ENCODE measurements at regions not wholly inside any gene's neighbourhood (a gene's known extent, or its start where the extent isn't known, plus 50 kb on each side); places are given as distances from the start of the nearest gene placed in this dataset.
"Not testable (repeated sequence)": the region's sequence is repeated elsewhere in the genome, so short reads cannot be mapped to it uniquely, and the experiment has no call there.

DNA sequence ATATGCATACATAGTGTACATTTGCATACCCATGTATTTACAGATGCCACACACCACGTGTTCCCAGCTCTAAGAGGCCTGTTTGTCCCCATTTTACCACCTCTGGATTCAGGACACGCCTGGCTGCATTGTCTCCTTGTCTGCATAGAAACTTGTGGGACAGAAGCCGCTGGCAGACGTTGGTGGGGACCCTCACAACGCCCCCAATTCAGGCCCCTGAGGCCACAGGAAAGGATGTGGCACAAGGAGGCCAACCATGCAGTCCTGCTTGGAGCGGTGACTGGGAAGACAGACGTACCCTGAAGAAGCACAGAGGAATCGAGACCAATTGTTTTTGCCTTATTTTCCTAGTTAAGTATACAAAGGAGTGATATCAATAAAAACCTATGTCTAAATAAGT lies 96.1 kb downstream of the ANKRD10 start:
- no peak overlapping the region for H2AFZ ChIP-seq (ENCODE audit: low read length)
- 0 out of 2 replicates have a peak, but pooled peaks cover 4% of the 10 kb centered on the region for H3K27me3 ChIP-seq (ENCODE audit: insufficient read depth, low read length)

DNA sequence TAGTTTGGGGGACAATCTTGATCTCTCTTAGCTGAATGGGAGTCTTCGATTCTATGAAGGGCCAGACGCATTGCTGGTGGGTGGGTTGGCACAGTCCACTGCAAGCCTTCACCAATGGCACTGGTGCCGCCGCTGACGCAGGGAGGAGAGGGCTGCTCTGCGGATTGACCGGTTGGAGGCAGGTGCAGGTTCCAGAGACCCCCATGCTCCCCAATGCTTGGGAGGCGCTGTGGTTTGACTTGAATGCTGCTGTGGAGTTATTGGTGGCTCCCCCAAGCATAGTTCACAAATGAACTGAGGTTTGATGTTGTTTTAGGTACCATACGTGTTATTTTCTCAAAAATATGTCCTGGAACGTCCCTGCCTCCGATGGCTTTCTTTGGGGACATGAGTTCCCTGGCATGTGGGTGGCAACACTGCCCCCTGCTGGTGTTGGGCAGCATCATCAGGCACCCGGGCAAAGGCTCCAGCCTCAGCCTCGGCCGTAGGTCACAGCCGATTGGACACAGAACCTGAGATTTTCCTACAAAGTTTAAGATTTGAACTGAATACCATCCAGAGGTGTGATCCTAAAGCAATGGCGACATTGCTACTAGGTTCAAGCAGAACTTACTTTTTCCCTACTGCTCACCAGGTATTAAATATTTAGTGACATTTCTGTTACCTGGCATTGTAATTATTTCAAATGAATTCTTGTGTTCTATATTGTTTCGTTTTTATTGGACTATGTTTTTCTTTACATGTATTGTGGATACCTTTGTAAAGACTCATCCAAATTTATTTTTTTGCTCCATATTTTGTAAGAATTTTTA lies 95.5 kb downstream of the ANKRD10 start:
- no peak overlapping the region for H3K27ac ChIP-seq (ENCODE audit: low read depth, low read length, poor library complexity, severe bottlenecking)
- H3F3A ChIP-seq (ENCODE audit: insufficient read depth, low read length), result no peaks in the 10 kb centered on the region
- no peak overlapping the region for H3K4me2 ChIP-seq (ENCODE audit: low read length)
- H3K27me3 ChIP-seq (ENCODE audit: insufficient read depth, low read length), result 0 out of 2 replicates have a peak, but pooled peaks cover 4% of the 10 kb centered on the region
- H2AFZ ChIP-seq (ENCODE audit: low read length), result no peak overlapping the region
- no peaks in the 10 kb centered on the region for H3K9me2 ChIP-seq (ENCODE audit: low read depth, low read length)
- H3K9me3 ChIP-seq (ENCODE audit: low read length), result no peaks in the 10 kb centered on the region
- no peaks in the 10 kb centered on the region for H3K79me2 ChIP-seq (ENCODE audit: insufficient read depth, low read length)
- H4K20me1 ChIP-seq (ENCODE audit: insufficient read depth, low read length), result no peaks in the 10 kb centered on the region
- no peak overlapping the region for H3K9ac ChIP-seq (ENCODE audit: low read length)
- peaks cover 3% of the 10 kb centered on the region for H3K4me1 ChIP-seq (ENCODE audit: insufficient read depth, low read length, severe bottlenecking)
- H3K4me3 ChIP-seq (ENCODE audit: low read depth, low read length, poor library complexity, severe bottlenecking), result no peak overlapping the region
- TF ChIP-seq, protein P1, sequence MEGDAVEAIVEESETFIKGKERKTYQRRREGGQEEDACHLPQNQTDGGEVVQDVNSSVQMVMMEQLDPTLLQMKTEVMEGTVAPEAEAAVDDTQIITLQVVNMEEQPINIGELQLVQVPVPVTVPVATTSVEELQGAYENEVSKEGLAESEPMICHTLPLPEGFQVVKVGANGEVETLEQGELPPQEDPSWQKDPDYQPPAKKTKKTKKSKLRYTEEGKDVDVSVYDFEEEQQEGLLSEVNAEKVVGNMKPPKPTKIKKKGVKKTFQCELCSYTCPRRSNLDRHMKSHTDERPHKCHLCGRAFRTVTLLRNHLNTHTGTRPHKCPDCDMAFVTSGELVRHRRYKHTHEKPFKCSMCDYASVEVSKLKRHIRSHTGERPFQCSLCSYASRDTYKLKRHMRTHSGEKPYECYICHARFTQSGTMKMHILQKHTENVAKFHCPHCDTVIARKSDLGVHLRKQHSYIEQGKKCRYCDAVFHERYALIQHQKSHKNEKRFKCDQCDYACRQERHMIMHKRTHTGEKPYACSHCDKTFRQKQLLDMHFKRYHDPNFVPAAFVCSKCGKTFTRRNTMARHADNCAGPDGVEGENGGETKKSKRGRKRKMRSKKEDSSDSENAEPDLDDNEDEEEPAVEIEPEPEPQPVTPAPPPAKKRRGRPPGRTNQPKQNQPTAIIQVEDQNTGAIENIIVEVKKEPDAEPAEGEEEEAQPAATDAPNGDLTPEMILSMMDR (IDR thresholded peaks at IDR 0.05; ENCODE audit: low read length), result peak; percentile 99
- TF ChIP-seq EZH2 (IDR thresholded peaks at IDR 0.05; ENCODE audit: borderline replicate concordance, low read length), result no peak
- no peaks in the 10 kb centered on the region for H3K36me3 ChIP-seq (ENCODE audit: insufficient read depth, low read length)

More for the DNA sequence above, 96.1 kb downstream of the ANKRD10 start:
- no peaks in the 10 kb centered on the region for H3K79me2 ChIP-seq (ENCODE audit: insufficient read depth, low read length)
- H3K9ac ChIP-seq (ENCODE audit: low read length), result no peak overlapping the region
- H3K9me2 ChIP-seq (ENCODE audit: low read depth, low read length), result no peaks in the 10 kb centered on the region
- no peaks in the 10 kb centered on the region for H3K36me3 ChIP-seq (ENCODE audit: insufficient read depth, low read length)
- H3F3A ChIP-seq (ENCODE audit: insufficient read depth, low read length), result no peaks in the 10 kb centered on the region
- H3K4me2 ChIP-seq (ENCODE audit: low read length), result no peak overlapping the region
- no peaks in the 10 kb centered on the region for H3K9me3 ChIP-seq (ENCODE audit: low read length)
- no peak for TF ChIP-seq EZH2 (IDR thresholded peaks at IDR 0.05; ENCODE audit: borderline replicate concordance, low read length)
- TF ChIP-seq, protein P1 (IDR thresholded peaks at IDR 0.05; ENCODE audit: low read length), result no peak
- H3K4me1 ChIP-seq (ENCODE audit: insufficient read depth, low read length, severe bottlenecking), result peaks cover 3% of the 10 kb centered on the region
- no peak overlapping the region for H3K4me3 ChIP-seq (ENCODE audit: low read depth, low read length, poor library complexity, severe bottlenecking)
- H4K20me1 ChIP-seq (ENCODE audit: insufficient read depth, low read length), result no peaks in the 10 kb centered on the region
- H3K27ac ChIP-seq (ENCODE audit: low read depth, low read length, poor library complexity, severe bottlenecking), result no peak overlapping the region

DNA sequence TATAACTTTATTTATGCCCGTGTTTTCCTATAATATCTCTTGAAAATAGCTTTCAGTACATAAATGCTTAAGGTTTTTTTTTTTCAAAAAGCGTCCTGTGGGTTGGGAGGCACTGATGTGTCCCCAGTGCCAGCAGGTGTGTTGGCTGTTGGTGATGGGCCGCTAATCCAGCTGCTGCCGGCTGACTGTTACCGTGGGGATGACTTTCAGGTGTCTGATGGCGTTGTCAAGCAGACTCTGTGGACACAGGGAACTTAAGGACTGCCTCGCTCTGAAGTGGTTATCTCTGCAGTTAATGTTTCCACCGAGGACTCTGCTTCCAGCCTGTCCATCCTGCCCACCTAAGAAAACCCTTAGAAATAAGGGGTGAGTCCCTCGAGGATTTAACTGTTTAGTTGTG lies 94.5 kb downstream of the ANKRD10 start:
- Histone ChIP-seq H4K20me1 (ENCODE audit: insufficient read depth, low read length) (no peaks in the 10 kb centered on the region), H3K4me3 (ENCODE audit: low read depth, low read length, poor library complexity, severe bottlenecking) (no peak overlapping the region), H3K79me2 (ENCODE audit: insufficient read depth, low read length) (no peaks in the 10 kb centered on the region), H3F3A (ENCODE audit: insufficient read depth, low read length) (no peaks in the 10 kb centered on the region), H3K9me3 (ENCODE audit: low read length) (no peaks in the 10 kb centered on the region), H3K9ac (ENCODE audit: low read length) (no peak overlapping the region), H3K4me2 (ENCODE audit: low read length) (no peak overlapping the region), H3K27ac (ENCODE audit: low read depth, low read length, poor library complexity, severe bottlenecking) (no peak overlapping the region), H3K36me3 (ENCODE audit: insufficient read depth, low read length) (no peaks in the 10 kb centered on the region), H2AFZ (ENCODE audit: low read length) (no peak overlapping the region), H3K9me2 (ENCODE audit: low read depth, low read length) (no peaks in the 10 kb centered on the region), H3K27me3 (ENCODE audit: insufficient read depth, low read length) (0 out of 2 replicates have a peak, but pooled peaks cover 4% of the 10 kb centered on the region), H3K4me1 (ENCODE audit: insufficient read depth, low read length, severe bottlenecking) (peaks cover 3% of the 10 kb centered on the region)
- no peak for TF ChIP-seq EZH2 (IDR thresholded peaks at IDR 0.05; ENCODE audit: borderline replicate concordance, low read length)
- TF ChIP-seq, protein P1 (IDR thresholded peaks at IDR 0.05; ENCODE audit: low read length), result no peak

DNA sequence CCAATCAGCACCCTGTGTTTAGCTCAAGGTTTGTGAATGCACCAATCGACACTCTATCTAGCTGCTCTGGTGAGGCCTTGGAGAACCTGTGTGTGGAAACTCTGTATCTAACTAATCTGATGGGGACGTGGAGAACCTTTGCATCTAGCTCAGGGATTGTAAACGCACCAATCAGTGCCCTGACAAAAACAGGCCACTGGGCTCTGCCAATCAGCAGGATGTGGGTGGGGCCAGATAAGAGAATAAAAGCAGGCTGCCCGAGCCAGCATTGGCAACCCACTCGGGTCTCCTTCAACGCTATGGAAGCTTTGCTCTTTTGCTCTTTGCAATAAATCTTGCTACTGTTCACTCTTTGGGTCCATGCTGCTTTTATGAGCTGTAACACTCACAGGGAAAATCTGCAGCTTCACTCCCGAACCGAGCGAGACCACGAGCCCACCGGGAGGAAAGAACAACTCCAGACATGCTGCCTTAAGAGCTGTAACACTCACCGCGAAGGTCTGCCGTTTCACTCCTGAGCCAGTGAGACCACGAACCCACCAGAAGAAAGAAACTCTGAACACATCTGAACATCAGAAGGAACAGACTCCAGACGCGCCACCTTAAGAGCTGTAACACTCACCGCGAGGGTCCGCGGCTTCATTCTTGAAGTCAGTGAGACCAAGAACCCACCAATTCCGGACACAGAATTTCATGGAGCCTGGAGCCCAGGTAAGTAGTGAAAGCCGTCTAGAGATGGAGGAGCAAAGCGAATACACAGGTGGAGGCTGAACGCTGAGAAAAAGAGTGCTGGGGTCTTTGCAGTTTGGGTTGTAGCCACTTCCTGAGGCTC lies 92.8 kb downstream of the ANKRD10 start:
- H3K79me2 ChIP-seq (ENCODE audit: insufficient read depth, low read length); H3F3A ChIP-seq (ENCODE audit: insufficient read depth, low read length); H3K4me1 ChIP-seq (ENCODE audit: insufficient read depth, low read length, severe bottlenecking); H3K27me3 ChIP-seq (ENCODE audit: insufficient read depth, low read length); H2AFZ ChIP-seq (ENCODE audit: low read length); H4K20me1 ChIP-seq (ENCODE audit: insufficient read depth, low read length); H3K4me3 ChIP-seq (ENCODE audit: low read depth, low read length, poor library complexity, severe bottlenecking); H3K36me3 ChIP-seq (ENCODE audit: insufficient read depth, low read length); H3K9ac ChIP-seq (ENCODE audit: low read length); H3K4me2 ChIP-seq (ENCODE audit: low read length); H3K9me2 ChIP-seq (ENCODE audit: low read depth, low read length); H3K9me3 ChIP-seq (ENCODE audit: low read length); H3K27ac ChIP-seq (ENCODE audit: low read depth, low read length, poor library complexity, severe bottlenecking): not testable (repeated sequence)

Data from OCI-LY1 (cell line).